ENCODE measurements at regions not wholly inside any gene's neighbourhood (a gene's known extent, or its start where the extent isn't known, plus 50 kb on each side); places are given as distances from the start of the nearest gene placed in this dataset.
"Not testable (repeated sequence)": the region's sequence is repeated elsewhere in the genome, so short reads cannot be mapped to it uniquely, and the experiment has no call there.

GRCh38 chr14:26655128-26655527, 57.3 kb upstream of the NOVA1 start:
- ATAC-seq (no peak), DNase-seq (no peak)

- ATAC-seq = no peak
- no peak for DNase-seq
Measured at GRCh38 chr14:26663506-26663905, 65.7 kb upstream of the NOVA1 start.

- not testable (repeated sequence) for ATAC-seq, DNase-seq
Measured at GRCh38 chr14:26678732-26679420, 81.0 kb upstream of the NOVA1 start.

- ATAC-seq = no peak
- DNase-seq = no peak
Measured at GRCh38 chr14:26685401-26685800, 87.6 kb upstream of the NOVA1 start.

- ATAC-seq (no peak), DNase-seq (no peak)
Measured at GRCh38 chr14:26687301-26687837, 89.5 kb upstream of the NOVA1 start.

- ATAC-seq (no peak), DNase-seq (no peak)
Measured at GRCh38 chr14:26694521-26694920, 96.7 kb upstream of the NOVA1 start.

- no peak for ATAC-seq
- no peak for DNase-seq
Measured at GRCh38 chr14:26702721-26703230, 104.9 kb upstream of the NOVA1 start.

GRCh38 chr14:26703686-26704366, 106.0 kb upstream of the NOVA1 start:
- ATAC-seq (no peak), DNase-seq (no peak)

- no peak for ATAC-seq
- DNase-seq = no peak
Measured at GRCh38 chr14:26707234-26707633, 109.4 kb upstream of the NOVA1 start.

- DNase-seq = no peak
- ATAC-seq = no peak
Measured at GRCh38 chr14:26709019-26709418, 111.2 kb upstream of the NOVA1 start.

GRCh38 chr14:26719514-26719913, 121.7 kb upstream of the NOVA1 start:
- DNase-seq (no peak), ATAC-seq (no peak)

GRCh38 chr14:26722258-26722657, 124.4 kb upstream of the NOVA1 start:
- no peak for DNase-seq
- no peak for ATAC-seq

GRCh38 chr14:26729851-26730250, 132.0 kb upstream of the NOVA1 start:
- no peak for DNase-seq
- ATAC-seq = no peak

GRCh38 chr14:26730929-26731618, 133.2 kb upstream of the NOVA1 start:
- ATAC-seq (no peak), DNase-seq (no peak)

GRCh38 chr14:26735811-26736210, 138.0 kb upstream of the NOVA1 start:
- no peak for DNase-seq
- ATAC-seq = no peak

GRCh38 chr14:26738571-26738970, 140.7 kb upstream of the NOVA1 start:
- DNase-seq (no peak), ATAC-seq (no peak)

GRCh38 chr14:26741711-26742212, 143.9 kb upstream of the NOVA1 start:
- DNase-seq = no peak
- no peak for ATAC-seq

GRCh38 chr14:26743284-26743683, 145.5 kb upstream of the NOVA1 start:
- ATAC-seq (no peak), DNase-seq (no peak)

- ATAC-seq (no peak), DNase-seq (no peak)
Measured at GRCh38 chr14:26744903-26745302, 147.1 kb upstream of the NOVA1 start.

GRCh38 chr14:26761532-26761931, 163.7 kb upstream of the NOVA1 start:
- ATAC-seq (no peak), DNase-seq (no peak)

- no peak for ATAC-seq
Measured at GRCh38 chr14:26765301-26765700, 167.5 kb upstream of the NOVA1 start.

GRCh38 chr14:26765768-26766520, 168.1 kb upstream of the NOVA1 start:
- DNase-seq = no peak
- ATAC-seq = no peak

More at GRCh38 chr14:26765301-26765700, 167.5 kb upstream of the NOVA1 start:
- no peak for DNase-seq
